Ishikawa (cell line): ENCODE measurements at regions not wholly inside any gene's neighbourhood (a gene's known extent, or its start where the extent isn't known, plus 50 kb on each side); places are given as distances from the start of the nearest gene placed in this dataset.

Experiments
- CEBPB ChIP-seq: IDR thresholded peaks from 2 replicates; pipeline ENCODE4 v1.6.1; 2012
- CREB1 ChIP-seq: IDR thresholded peaks from 2 replicates; pipeline ENCODE4 v1.6.1; 2012; ENCODE audit warnings: low read depth
- EGR1 ChIP-seq: IDR thresholded peaks from 2 replicates; pipeline ENCODE4 v1.6.1; 2012
- EP300 ChIP-seq: IDR thresholded peaks from 2 replicates; pipeline ENCODE4 v1.6.1; 2012; ENCODE audit warnings: borderline replicate concordance
- FOXM1 ChIP-seq: IDR thresholded peaks from 2 replicates; pipeline ENCODE4 v1.6.1; 2012; ENCODE audit warnings: low read depth, borderline replicate concordance
- MAX ChIP-seq: IDR thresholded peaks from 2 replicates; pipeline ENCODE4 v1.6.1; 2012
- NFIC ChIP-seq: IDR thresholded peaks from 2 replicates; pipeline ENCODE4 v1.6.1; 2012
- RAD21 ChIP-seq: IDR thresholded peaks from 2 replicates; pipeline ENCODE4 v1.6.1; 2012; ENCODE audit warnings: low read depth
- REST ChIP-seq: IDR thresholded peaks from 2 replicates; pipeline ENCODE4 v1.6.1; 2012; ENCODE audit warnings: low read depth, mild to moderate bottlenecking
- TAF1 ChIP-seq: IDR thresholded peaks from 2 replicates; pipeline ENCODE4 v1.6.1; 2012; ENCODE audit warnings: low read depth, mild to moderate bottlenecking
- TCF12 ChIP-seq: IDR thresholded peaks from 2 replicates; pipeline ENCODE4 v1.6.1; 2012; ENCODE audit warnings: low read depth
- TEAD4 ChIP-seq: IDR thresholded peaks from 2 replicates; pipeline ENCODE4 v1.6.1; 2012
- USF1 ChIP-seq: IDR thresholded peaks from 2 replicates; pipeline ENCODE4 v1.6.1; 2012
- YY1 ChIP-seq: IDR thresholded peaks from 2 replicates; pipeline ENCODE4 v1.6.1; 2012; ENCODE audit warnings: low read depth
- ZBTB7A ChIP-seq: IDR thresholded peaks from 2 replicates; pipeline ENCODE4 v1.6.1; 2012; ENCODE audit warnings: low read depth

GRCh38 chr11:119894916-119895315, 165.9 kb upstream of the NECTIN1 start:
- TF ChIP-seq REST = no peak
- TF ChIP-seq NFIC = no peak
- no peak for TF ChIP-seq FOXM1
- TF ChIP-seq USF1 = no peak
- TF ChIP-seq YY1 = no peak
- no peak for TF ChIP-seq MAX
- no peak for TF ChIP-seq TAF1
- no peak for TF ChIP-seq CREB1
- no peak for TF ChIP-seq RAD21
- TF ChIP-seq CEBPB = no peak
- no peak for TF ChIP-seq ZBTB7A
- no peak for TF ChIP-seq EGR1
- no peak for TF ChIP-seq EP300

GRCh38 chr11:119892311-119892808, 163.4 kb upstream of the NECTIN1 start:
- TF ChIP-seq REST = no peak
- TF ChIP-seq NFIC = no peak
- no peak for TF ChIP-seq EGR1
- TF ChIP-seq CEBPB = no peak
- TF ChIP-seq TAF1 = no peak
- no peak for TF ChIP-seq MAX
- TF ChIP-seq RAD21 = no peak
- no peak for TF ChIP-seq YY1
- no peak for TF ChIP-seq ZBTB7A
- no peak for TF ChIP-seq EP300
- TF ChIP-seq TCF12 = no peak

- TF ChIP-seq USF1 = no peak
- no peak for TF ChIP-seq FOXM1
- no peak for TF ChIP-seq CEBPB
- TF ChIP-seq ZBTB7A = no peak
- no peak for TF ChIP-seq TEAD4
- TF ChIP-seq TCF12 = no peak
- no peak for TF ChIP-seq YY1
- TF ChIP-seq RAD21 = no peak
- no peak for TF ChIP-seq EGR1
- TF ChIP-seq CREB1 = no peak
- TF ChIP-seq TAF1 = no peak
- TF ChIP-seq EP300 = no peak
- TF ChIP-seq NFIC = no peak
- TF ChIP-seq MAX = no peak
- no peak for TF ChIP-seq REST
Measured at GRCh38 chr11:119891055-119891768, 162.2 kb upstream of the NECTIN1 start.

- TF ChIP-seq CREB1 = no peak
- no peak for TF ChIP-seq RAD21
- no peak for TF ChIP-seq USF1
- no peak for TF ChIP-seq CEBPB
Measured at GRCh38 chr11:119890466-119890865, 161.5 kb upstream of the NECTIN1 start.
